D721Med (cell line): ENCODE measurements at regions not wholly inside any gene's neighbourhood (a gene's known extent, or its start where the extent isn't known, plus 50 kb on each side); places are given as distances from the start of the nearest gene placed in this dataset.
A peak's percentile ranks its signal among the peaks of the same experiment; 100 is the strongest.

Experiments used
- DNase-seq: peaks from one replicate; pipeline ENCODE4 v3.0.0; 2011; ENCODE audit warnings: low spot score; ENCODE audit not compliant: insufficient read length
- FAIRE-seq: peaks from 2 replicates; lab custom pipeline; 2011; peaks lifted over from hg19 to GRCh38; lab: Jason Lieb, UNC
- TF ChIP-seq, protein P1 (sequence below): IDR thresholded peaks from 2 replicates; pipeline ENCODE4 v1.5.1; 2012; ENCODE audit warnings: mild to moderate bottlenecking, control low read depth; ENCODE audit not compliant: insufficient read depth; ENCODE audit errors: missing control alignments

DNA sequence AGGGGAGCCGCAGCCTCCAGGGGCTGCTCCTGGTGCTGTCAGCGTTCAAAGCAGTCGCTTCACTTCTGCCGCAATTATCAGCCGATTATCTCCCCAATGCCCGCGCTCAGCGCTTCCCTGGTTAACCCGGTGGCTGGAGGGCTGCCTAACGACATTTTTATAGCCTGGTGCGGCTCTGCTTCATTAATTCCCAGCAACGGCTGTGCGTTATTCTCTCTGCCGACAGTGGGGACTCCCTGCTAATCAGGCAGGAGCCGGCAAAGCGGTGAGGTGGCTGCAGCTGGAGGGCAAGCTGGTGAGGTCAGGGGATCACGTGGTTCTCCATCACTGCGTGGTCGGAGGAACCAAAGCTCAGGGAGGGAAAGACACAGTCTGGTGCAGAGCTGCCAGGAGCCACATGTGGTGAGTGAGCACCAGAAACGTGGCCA is 62.9 kb downstream of the GLRX5 start:
- no peak for FAIRE-seq
- TF ChIP-seq, protein P1, sequence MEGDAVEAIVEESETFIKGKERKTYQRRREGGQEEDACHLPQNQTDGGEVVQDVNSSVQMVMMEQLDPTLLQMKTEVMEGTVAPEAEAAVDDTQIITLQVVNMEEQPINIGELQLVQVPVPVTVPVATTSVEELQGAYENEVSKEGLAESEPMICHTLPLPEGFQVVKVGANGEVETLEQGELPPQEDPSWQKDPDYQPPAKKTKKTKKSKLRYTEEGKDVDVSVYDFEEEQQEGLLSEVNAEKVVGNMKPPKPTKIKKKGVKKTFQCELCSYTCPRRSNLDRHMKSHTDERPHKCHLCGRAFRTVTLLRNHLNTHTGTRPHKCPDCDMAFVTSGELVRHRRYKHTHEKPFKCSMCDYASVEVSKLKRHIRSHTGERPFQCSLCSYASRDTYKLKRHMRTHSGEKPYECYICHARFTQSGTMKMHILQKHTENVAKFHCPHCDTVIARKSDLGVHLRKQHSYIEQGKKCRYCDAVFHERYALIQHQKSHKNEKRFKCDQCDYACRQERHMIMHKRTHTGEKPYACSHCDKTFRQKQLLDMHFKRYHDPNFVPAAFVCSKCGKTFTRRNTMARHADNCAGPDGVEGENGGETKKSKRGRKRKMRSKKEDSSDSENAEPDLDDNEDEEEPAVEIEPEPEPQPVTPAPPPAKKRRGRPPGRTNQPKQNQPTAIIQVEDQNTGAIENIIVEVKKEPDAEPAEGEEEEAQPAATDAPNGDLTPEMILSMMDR = no peak
- no peak for DNase-seq

DNA sequence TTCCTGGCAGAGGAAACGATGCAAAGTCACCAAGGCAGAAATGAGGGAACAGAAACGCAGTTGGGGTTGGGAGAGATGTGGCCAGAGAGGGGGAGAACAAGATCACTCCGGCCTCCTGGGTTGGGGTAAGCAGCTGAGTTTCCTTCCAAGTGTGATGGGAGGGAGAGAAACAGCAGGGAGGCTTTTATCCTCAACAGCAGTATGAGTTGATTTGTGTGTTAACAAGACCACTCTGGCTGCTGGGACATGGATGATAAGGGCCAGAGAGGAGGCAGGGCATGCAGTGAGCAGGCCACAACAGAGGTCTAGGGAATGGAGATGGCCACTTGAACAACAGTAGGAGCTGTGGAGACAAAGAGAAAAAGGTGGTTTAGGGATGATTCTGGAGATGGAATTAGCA is 66.8 kb downstream of the GLRX5 start:
- no peak for FAIRE-seq
- TF ChIP-seq, protein P1 = no peak
- no peak for DNase-seq

DNA sequence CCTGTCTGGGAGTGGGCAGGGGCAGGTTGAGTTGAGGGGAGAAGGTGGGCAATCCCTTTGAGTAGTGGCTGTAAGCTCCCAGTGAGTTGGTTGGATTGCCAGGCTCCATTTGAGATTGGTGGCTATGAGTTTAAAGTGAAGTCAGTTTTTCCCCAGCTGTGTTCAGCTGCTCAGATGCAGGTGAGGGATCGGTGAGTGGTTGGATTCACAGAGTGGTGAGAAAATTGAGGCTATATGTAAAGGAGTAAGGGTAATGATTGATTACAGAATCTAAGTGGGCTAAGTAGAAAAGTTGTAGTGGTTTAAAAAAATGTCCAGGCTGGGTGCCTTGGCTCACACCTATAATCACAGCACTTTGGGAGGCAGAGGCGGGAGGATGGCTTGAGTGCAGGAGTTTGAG is 68.6 kb downstream of the GLRX5 start:
- FAIRE-seq (no peak), DNase-seq (no peak)
- TF ChIP-seq, protein P1 = no peak

DNA sequence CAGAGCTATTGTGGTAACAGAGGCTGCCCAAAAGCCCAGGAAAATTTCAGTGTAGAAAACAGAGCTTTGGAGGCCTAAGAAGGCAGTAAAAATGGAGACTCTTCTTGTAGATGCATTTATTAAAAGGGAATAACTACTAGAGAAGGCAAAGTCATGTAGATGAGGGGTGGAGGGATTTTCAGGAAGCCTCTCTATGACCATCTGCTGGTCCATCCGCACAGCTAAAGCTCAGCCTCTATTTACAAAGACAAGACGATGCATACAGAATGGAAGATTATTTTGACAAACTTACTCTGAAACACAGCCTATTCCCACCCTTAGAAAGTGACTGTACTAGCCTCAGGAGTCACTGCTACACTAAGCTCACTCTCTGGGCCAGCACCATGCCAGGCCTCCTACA is 71.4 kb downstream of the GLRX5 start:
- FAIRE-seq (no peak), DNase-seq (no peak)
- TF ChIP-seq, protein P1 = no peak

DNA sequence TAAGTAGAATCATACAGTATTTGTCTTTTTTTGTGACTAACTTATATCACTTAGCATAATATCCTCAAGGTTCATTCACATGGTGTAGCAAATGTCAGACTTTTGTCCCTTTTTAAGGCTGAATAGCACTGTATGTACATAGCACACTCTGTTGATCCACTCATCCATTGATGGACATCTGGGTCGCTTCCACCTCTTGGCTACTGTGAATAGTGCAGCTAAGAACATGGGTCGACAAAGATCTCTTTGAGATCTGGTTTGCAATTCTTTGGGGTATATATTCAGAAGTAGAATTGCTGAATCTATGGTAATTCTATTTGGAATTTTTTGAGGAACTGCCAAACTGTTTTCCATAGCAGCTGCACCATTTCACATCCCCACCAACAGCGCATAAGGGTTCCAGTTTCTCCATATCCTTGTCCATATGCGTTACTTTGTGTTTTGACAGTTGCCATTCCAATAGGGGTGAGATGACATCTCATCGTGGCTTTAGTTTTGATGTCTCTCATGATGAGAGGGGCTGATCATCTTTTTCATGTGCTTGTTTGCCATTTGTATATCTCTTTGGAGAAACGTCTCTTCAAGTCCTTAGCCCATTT is 73.9 kb downstream of the GLRX5 start:
- TF ChIP-seq, protein P1 = no peak
- DNase-seq (no peak), FAIRE-seq (no peak)

DNA sequence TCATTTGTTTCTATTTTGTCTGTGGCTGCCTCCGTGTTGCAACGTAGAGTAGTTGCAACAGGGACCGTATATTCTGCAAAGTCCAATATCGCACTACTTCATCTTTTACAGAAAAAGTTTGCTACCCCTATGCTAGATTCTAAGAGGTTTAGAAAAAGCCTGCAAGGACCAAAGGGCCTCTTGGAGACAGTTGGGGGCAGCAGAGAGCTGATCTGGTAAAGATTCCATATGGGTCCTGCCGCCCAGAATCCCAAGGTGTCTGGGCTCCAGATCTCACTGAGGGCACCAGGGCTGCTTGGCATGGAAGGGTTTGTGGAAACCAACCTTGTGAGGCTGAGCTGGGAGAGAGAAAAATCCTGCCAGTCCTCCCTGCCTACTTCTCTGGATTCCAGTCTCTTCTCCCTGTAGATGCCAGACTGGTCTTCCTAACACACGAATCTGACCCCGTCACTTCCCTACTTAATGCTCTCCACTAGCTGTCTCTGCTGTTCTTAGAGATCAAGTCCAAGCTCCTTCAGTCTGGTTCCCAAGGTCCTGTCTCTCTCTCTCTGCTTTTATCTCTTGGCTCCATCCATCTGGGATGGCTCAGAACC is 74.6 kb downstream of the GLRX5 start:
- FAIRE-seq (no peak), DNase-seq (no peak)
- TF ChIP-seq, protein P1 = peak; percentile 57

DNA sequence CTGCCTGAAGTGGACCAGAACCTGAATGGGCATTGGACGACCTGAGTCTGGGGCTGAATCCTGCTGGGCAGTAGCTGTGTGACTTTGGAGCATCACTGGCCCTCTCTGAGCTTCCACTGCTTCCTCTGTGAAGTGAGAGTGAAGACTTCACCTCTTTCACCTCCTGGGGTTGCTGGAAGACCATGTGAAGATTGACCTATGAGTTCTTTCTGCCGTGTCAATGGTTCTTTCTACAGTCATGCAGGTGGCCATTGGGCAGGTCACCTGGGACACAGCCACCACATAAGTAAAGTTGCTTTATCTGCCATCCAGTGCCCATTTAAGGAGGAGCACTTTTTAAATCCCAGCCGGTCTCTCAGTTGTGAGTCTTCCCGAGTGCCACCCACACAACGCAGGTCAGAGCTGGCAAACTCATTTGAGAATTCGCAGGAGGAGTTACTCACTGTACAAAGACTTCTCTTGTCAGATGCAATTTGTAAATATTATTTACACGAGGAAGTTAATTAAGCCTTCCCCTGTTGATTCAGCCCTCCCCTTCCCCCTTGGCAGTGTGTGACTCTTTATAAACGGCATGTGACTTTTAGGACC is 74.8 kb upstream of the TCL1B start:
- no peak for DNase-seq
- TF ChIP-seq, protein P1 = no peak
- no peak for FAIRE-seq
